LNCaP clone FGC (cell line): ENCODE measurements at regions not wholly inside any gene's neighbourhood (a gene's known extent, or its start where the extent isn't known, plus 50 kb on each side); places are given as distances from the start of the nearest gene placed in this dataset.

Experiments
- DNase-seq: peaks from one replicate; pipeline ENCODE4 v3.0.0-alpha.2; 2011; ENCODE audit warnings: low read depth
- H3K4me3 ChIP-seq: 2 replicates; pipeline ENCODE4 v1.5.1; 2011; ENCODE audit warnings: mild to moderate bottlenecking, low read depth, low read length, control low read depth
- CTCF ChIP-seq: IDR thresholded peaks from 2 replicates; pipeline ENCODE4 v1.5.1; 2012; ENCODE audit warnings: mild to moderate bottlenecking; ENCODE audit not compliant: control insufficient read depth, insufficient read depth; ENCODE audit errors: extremely low read depth

DNA sequence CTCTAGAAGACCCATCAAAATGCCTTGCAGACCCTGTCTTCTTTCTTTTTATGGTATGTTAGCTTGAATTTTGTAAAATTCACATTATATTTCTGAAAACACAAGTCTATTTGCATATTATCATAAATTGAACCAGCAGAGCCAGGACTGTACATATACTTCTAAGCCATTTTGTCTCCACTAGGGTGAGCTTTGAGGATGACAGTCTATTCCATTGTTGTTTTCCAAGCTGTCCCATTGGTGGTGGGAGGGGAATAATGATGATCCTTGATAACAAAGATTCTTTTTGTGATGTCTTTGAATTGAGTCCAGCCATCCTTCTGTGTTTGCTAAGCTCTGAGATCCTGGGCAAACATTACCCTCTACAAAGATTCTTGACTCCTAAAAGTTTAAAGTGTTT is 359.3 kb upstream of the PCDH20 start:
- DNase-seq, result no peak
- TF ChIP-seq CTCF, result no peak
- H3K4me3 ChIP-seq, result no peak overlapping the region

GRCh38 chr13:61770681-61771080 is 355.0 kb upstream of the PCDH20 start:
- H3K4me3 ChIP-seq, result no peak overlapping the region
- no peak for TF ChIP-seq CTCF
- no peak for DNase-seq

GRCh38 chr13:61768175-61768574 is 352.5 kb upstream of the PCDH20 start:
- H3K4me3 ChIP-seq, result no peak overlapping the region
- no peak for TF ChIP-seq CTCF
- no peak for DNase-seq

GRCh38 chr13:61766667-61767058 is 351.0 kb upstream of the PCDH20 start:
- TF ChIP-seq CTCF, result no peak
- DNase-seq, result no peak
- H3K4me3 ChIP-seq, result no peak overlapping the region

- no peak for TF ChIP-seq CTCF
- DNase-seq, result no peak
- H3K4me3 ChIP-seq, result no peak overlapping the region
Observed at GRCh38 chr13:61765940-61766666, 350.5 kb upstream of the PCDH20 start.

GRCh38 chr13:61765181-61765742 is 349.6 kb upstream of the PCDH20 start:
- no peak for DNase-seq
- no peak for TF ChIP-seq CTCF
- no peak overlapping the region for H3K4me3 ChIP-seq

- no peak for DNase-seq
- no peak overlapping the region for H3K4me3 ChIP-seq
- TF ChIP-seq CTCF, result no peak
Observed at GRCh38 chr13:61761690-61762089, 346.0 kb upstream of the PCDH20 start.
